HG02571 (cell line): ENCODE measurements at regions not wholly inside any gene's neighbourhood (a gene's known extent, or its start where the extent isn't known, plus 50 kb on each side); places are given as distances from the start of the nearest gene placed in this dataset.
A peak's percentile ranks its signal among the peaks of the same experiment; 100 is the strongest.

ENCODE experiments used
- ATAC-seq: cut with Tn5 transposase; IDR thresholded peaks from one replicate; pipeline ENCODE4 v1.9.1; 2021; ENCODE audit warnings: mild to moderate bottlenecking, moderate library complexity; ENCODE audit not compliant: unreplicated experiment

DNA sequence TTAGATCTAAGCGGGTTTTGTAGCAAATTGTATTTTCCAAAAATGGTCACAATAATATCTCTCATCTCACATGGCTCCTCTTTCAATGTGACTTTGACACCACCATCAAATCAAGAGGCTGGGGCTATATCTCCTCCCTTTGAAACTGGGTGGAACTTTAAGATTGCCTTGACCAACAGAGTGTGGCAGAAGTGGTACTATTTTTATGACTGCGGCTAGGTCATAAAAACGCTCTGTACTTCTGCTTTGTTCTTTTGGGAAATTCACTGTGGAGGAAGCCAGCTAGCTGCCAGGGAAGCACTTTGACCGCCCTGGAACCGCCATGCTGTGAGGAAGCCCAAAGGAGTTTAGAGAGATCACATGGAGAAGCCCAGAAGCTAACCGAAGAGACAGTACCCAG is 50.7 kb upstream of the ACOT11 start:
- ATAC-seq = no peak

DNA sequence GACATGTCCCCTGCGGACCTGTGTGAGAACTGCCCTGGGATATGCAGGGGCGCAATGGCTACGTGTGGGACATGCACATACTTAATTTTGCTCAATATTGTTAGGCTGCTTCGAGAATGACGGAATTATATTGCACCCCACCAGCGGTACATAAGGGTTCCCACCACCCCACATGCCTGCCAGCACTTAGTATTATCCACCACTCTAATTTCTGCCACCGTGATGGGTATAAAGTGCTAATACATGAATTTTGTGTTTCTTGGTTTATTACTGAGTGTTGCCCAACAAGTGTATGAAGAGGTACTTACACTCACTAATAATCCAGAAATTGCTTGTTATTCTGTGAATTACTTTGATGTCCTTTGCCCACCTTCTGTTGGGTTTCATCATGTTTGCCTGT is 52.1 kb upstream of the ACOT11 start:
- no peak for ATAC-seq

DNA sequence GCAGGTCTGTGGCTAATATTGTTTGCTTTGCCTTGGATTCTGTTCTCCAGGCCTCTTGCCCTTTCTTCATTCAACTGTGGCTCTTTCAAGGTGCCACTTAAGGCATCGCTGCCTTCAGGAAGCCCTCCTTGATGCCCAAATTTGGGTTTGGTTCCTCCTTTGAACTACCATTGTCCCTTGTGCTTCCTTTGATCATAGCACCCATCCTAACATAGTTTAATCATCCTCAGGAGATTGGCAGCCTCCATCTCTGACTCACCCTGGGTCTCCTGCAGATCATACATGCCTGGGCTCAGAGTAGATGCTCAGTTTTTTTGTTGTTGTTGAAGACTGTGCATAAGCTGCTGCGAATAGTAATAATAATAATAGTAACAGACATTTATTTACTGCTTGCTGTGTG is 54.4 kb upstream of the ACOT11 start:
- ATAC-seq = no peak

DNA sequence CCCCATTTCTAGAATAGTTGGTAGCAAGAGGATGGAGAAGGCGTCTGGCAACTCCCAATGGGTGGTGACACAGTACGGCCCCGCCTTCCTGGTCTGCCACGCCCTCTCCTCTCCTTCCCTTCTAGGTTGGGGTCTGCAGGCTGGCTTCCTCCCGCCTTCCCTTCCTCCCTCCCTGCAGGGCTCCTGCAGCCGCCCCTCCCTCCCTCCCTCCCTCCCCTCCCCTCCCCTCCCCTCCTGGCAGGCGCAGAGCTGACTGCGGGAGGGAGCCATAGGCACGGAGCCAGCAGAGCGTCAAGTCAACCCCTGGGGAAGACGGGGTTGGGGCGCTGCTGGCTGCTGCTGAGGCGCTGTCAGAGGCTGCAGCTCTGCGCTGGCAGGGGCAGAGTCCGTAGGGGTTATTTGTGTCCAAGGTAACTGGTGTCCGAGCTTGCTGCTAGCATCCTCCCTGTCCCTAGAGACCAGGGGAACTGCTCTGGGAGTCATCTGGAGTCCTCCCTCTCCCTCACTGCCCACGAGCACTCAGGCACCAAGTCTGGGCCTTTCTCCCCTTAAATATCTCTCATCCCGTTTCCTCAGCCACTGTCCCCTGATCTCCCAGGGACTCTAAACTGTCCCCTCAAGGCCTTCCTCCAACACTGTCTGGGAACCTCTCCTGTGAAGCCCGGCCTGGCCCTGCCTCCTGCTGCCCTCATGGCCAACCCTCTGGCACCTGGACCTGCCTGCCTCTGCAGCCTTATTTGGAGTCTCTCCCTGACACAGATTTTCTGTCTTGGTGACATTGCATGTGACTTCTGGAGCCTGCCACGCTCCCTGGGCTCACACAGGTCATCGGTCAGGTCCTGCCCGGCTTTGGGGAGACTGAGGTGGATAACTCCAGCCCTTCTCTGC is 57.4 kb upstream of the ACOT11 start:
- ATAC-seq = no peak

DNA sequence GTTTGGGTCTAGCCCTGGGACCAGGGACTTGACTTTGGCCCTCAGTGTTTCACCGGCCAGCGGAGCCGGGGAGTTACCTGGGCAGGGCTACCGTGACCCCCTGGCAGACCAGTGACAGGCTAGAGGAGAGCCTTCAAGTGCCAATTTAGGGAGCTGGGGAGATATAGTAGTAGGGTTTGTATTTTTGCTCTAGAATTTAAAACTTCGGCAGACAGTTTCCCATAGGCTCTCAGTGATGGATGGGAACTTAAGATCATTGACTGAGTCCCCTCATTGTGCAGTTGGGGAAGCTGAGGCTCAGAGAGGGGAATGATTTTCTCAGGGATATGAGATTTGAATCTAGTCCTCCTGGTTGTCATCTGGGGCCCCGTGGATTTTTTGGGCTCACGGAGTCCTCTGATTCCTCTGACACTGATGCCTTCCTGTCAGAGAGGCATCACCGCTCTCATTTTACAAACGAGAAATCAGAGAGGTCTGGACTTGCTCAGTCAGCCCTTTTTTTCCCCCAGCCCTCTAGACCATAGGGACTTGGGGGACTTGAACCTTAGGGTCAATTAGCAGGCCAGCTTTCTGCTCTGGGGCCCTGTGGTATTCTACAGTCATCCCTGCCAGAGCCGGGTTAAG is 58.3 kb upstream of the ACOT11 start:
- no peak for ATAC-seq

DNA sequence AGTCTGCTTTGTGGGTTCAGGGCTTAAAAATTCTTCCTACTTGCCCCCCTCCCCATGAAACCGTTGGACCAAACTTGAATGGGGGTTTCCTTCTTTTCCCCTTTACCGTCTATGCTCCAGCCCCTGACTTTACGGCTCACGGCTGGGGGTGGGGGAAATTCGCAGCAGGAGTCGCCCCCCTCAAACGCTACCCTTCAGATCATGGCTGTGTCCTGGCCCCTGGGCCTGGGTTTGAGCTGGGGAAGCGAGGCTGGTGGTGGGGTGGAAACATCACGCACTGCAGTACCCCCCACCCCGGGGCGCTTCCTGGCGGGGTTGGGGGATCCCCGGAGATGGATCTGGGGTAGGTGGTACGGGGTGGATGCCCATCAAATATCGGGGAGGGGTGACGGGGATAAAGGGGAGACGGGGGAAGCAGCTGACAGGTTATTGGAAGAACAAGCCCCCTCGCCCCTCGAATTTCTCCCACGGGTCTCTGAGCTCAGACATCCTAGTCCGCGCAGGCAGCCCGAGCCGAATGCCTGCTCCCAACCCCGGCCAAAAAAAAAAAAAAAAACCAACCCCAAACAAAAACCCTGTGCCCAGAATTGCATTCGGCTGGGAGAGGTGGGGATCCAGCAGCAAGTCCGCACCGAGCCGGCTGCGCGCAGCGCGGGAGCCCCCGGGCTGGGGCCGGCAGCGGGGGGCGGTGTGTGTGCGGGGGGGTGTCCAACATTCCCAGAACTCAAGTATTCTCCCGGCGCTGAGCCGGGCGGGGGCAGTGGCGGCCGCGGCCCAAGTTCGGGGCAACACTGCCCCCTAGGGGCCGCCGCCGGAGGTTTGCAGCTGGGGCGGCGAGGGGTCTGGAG is 59.0 kb upstream of the ACOT11 start:
- ATAC-seq = no peak

DNA sequence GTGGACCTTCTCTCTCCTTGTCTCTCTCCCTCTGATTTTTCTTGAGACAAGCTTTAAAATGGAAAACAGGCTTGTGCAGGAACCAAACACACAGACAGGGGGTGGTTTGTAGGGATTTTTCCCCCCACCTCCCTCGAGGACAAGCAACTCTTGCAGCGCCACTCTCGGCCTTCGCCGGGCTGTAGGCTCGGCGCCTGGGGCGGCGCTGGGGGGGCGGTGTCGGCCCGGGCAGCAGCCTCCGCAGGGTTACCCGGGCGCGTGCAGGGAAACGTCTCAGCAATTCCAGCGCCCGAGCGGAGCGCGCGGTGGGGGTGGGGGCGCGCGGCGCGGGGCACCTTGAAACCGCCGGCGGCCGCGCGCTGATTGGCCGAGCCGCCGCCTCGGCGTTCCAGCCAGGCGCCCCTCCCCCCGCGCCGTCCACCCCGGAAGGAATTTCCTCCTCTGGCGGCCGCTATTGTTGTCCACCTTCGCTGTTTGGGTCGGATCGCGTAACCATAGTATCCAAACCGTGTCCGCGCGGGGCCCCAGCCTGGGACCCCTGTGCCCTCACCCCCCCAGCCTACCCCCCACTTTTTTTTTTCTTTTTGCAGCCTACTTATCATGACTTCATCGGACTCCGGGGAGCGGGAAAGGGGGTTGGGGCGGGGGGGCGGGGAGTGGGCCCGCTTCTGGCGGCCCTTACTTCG is 59.8 kb upstream of the ACOT11 start:
- peak; percentile 48 for ATAC-seq

GRCh38 chr1:54487571-54488050 is 60.4 kb upstream of the ACOT11 start:
- ATAC-seq = no peak

- ATAC-seq = no peak
Observed at GRCh38 chr1:54486907-54487306, 61.1 kb upstream of the ACOT11 start.

DNA sequence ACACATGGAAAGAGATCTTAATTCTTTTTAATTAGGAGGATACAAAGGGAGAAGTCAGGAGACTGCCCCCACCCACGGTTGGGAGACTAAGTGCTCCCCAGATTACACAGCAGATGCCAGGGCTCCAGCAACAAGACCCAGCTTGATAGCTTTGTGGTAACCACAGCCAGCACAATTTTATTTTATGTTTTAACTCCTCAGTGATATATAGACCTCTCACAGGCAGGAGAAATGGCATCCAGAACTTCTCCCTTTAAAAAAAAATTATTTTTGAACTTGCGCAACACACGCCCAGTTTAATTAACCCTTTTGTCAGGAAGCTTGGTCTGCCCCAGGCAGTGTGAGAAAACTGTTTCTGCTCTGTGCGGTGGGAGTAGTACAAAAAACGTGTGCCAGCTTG is 62.6 kb upstream of the ACOT11 start:
- ATAC-seq = no peak

- no peak for ATAC-seq
Observed at GRCh38 chr1:54483875-54484437, 64.1 kb upstream of the ACOT11 start.

- ATAC-seq = no peak
Observed at GRCh38 chr1:54481201-54481884, 66.7 kb upstream of the ACOT11 start.

DNA sequence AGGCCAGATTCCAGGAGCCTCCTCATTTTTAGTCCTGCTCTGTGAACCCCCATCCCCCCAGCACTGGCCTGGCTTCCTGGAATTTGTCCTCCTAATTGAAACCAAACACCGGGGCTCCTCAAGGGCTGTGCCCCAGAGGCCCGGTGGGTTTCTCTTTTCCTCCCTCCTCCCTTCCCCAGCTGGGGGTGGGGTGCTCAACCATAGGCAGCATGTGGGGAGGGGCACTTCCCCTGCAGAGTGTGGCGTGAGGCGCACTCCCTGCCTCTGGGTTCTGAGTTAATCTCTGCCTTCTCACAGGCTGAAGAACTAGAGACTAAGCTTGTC is 67.5 kb upstream of the ACOT11 start:
- no peak for ATAC-seq

- no peak for ATAC-seq
Observed at GRCh38 chr1:54479841-54480524, 68.0 kb upstream of the ACOT11 start.

DNA sequence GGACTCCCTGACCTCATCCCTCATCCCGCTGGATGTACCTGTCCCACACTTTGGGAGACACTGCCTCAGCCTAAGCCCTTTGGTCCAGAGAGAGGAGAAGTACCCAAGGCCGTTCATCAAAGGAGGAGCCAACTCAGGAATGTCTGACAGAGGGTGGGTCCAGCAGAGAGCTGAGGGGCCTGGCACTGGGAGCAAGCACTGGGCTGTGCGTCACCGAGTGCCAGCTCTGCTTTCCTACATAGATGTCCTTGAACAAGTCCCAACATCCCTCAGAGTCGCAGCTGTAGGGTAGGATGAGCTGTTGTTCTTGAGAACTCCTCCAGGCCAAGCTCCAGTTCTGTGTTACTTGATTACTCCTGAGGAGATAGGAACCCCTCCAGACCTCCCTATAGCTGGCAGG is 68.8 kb upstream of the ACOT11 start:
- no peak for ATAC-seq

- no peak for ATAC-seq
Observed at GRCh38 chr1:54477153-54477561, 70.9 kb upstream of the ACOT11 start.

GRCh38 chr1:54476530-54477109 is 70.4 kb upstream of the SSBP3 start:
- no peak for ATAC-seq

DNA sequence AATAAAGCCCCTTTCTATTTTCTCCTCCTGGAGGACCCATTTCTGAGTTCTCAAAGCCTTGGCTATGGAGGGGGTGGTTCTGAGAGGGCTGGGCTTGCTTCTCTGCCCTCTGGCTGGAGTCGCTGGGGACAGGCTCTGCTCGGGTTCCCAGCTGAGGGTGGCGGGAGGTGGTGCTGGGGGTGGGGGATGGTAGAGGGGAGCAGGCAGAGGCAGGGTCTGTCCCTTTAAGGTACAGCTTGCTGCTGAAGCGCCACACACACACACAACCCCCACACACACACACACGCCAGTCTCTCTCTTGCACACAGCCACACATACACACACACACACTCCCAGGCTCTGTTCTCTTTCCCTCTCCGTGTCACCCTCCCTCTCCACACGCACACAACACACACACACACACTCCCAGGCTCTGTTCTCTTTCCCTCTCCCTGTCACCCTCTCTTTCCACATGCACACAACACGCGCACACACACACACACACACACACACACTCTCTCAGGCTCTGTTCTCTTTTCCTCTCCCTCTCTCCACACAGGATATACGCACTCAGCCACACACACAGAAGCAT is 69.8 kb upstream of the SSBP3 start:
- ATAC-seq = no peak

- no peak for ATAC-seq
Observed at GRCh38 chr1:54475357-54475881, 69.2 kb upstream of the SSBP3 start.
